Spleen (tissue), 11 donors: ENCODE measurements at regions not wholly inside any gene's neighbourhood (a gene's known extent, or its start where the extent isn't known, plus 50 kb on each side); places are given as distances from the start of the nearest gene placed in this dataset.

Source experiments
- DNase-seq: peaks from one replicate; pipeline ENCODE4 v3.0.0-alpha.2; 2020
- H3K27ac ChIP-seq, 8 donors: fragments of 200-600 bp; sonication (generic) in 7 of 8; 1 replicate in 4 of 8; 2 replicates in 4 of 8; pipeline versions ENCODE4 v1.5.0 to v1.8.0; 2016 to 2021; ENCODE audit warnings: inconsistent platforms in 4 of 8, mild to moderate bottlenecking in 4 of 8, moderate library complexity in 1 of 8
- H3K27me3 ChIP-seq, 7 donors: fragments of 200-600 bp; sonication (generic) in 6 of 7; replicated peaks in 1 of 7; 1 replicate in 4 of 7; 2 replicates in 3 of 7; pipeline versions ENCODE4 v1.5.0 to v1.8.0; 2016 to 2021; ENCODE audit warnings: inconsistent platforms in 3 of 7, mild to moderate bottlenecking in 1 of 7
- H3K36me3 ChIP-seq, 6 donors: fragments of 200-600 bp; sonication (generic) in 5 of 6; 1 replicate in 4 of 6; 2 replicates in 2 of 6; pipeline versions ENCODE4 v1.5.0 to v1.8.0; 2016 to 2021; ENCODE audit warnings: inconsistent platforms in 2 of 6
- H3K4me1 ChIP-seq, 6 donors: fragments of 200-600 bp; sonication (generic) in 5 of 6; 1 replicate in 3 of 6; 2 replicates in 3 of 6; pipeline versions ENCODE4 v1.5.0 to v1.8.0; 2016 to 2021; ENCODE audit warnings: inconsistent platforms in 3 of 6
- H3K4me3 ChIP-seq, 8 donors: fragments of 200-600 bp; sonication (generic) in 7 of 8; 1 replicate in 4 of 8; 2 replicates in 4 of 8; pipeline versions ENCODE4 v1.5.0 to v1.8.0; 2016 to 2021; ENCODE audit warnings: inconsistent platforms in 4 of 8, mild to moderate bottlenecking in 4 of 8, moderate library complexity in 2 of 8
- H3K9me3 ChIP-seq, 8 donors: fragments of 200-600 bp; sonication (generic) in 7 of 8; 1 replicate in 4 of 8; 2 replicates in 4 of 8; pipeline versions ENCODE4 v1.5.0 to v1.8.0; 2016 to 2021; ENCODE audit warnings: inconsistent platforms in 4 of 8
- CTCF ChIP-seq, 11 experiments: fragments of 200-600 bp in 7 of 11; fragments of 450-650 bp in 4 of 11; sonication (generic) in 4 of 11; IDR thresholded peaks in 8 of 11; conservative IDR thresholded peaks in 3 of 11; 1 replicate in 7 of 11; 2 replicates in 4 of 11; pipeline versions ENCODE4 v1.4.0 to v1.8.0; 2016 to 2021; ENCODE audit warnings: antibody characterized with exemption in 11 of 11, inconsistent platforms in 4 of 11, mild to moderate bottlenecking in 1 of 11
- POLR2A ChIP-seq, 3 donors: fragments of 450-650 bp; IDR thresholded peaks; one replicate each; pipeline ENCODE4 v1.5.1; 2017; ENCODE audit warnings: antibody characterized with exemption in 3 of 3, mild to moderate bottlenecking in 1 of 3
- POLR2AphosphoS5 ChIP-seq, 3 donors: sonication (generic); formaldehyde crosslinking; IDR thresholded peaks; one replicate each; pipeline ENCODE4 v1.5.1; 2017; ENCODE audit warnings: antibody characterized with exemption in 3 of 3
- WGBS, 5 donors: extraction: QIAGEN DNeasy Blood & Tissue Kit in 3 of 5; methylation state at CpG; one replicate each; pipeline versions ENCODE4 v1.1.5 to v1.1.7; 2013 to 2018; 5-methylcytosine and 5-hydroxymethylcytosine counted together
- intact Hi-C: fragments of 100-400 bp; cut with DNase I; formaldehyde crosslinking; loops from one replicate; pipeline ENCODE4 v1.15.0; 2023; ENCODE audit warnings: low total_unique reads
- donor health status: healthy with polysubstance abuse.
- donor health status: DM: no; HTN: no; CAD: no; lungs with moderate emphysema.
- donor health status: DM: no; HTN: no; CAD: no.
- donor health status: Bipolar disorder and iron deficiency.
- donor health status: healthy.
- donor health status: DM: no; HTN: no; CAD: no.
- donor health status: DM: yes; HTN: yes; CAD: no.

GRCh38 chrY:15349351-15349750, 825.0 kb downstream of the NLGN4Y start:
- intact Hi-C loops: no loop called here
- DNase-seq: no peak
- Histone ChIP-seq H3K27me3 (no peaks in the 10 kb centered on the region), H3K4me3 (no peak overlapping the region), H3K9me3 (no peaks in the 10 kb centered on the region), H3K4me1 (no peaks in the 10 kb centered on the region), H3K36me3 (no peaks in the 10 kb centered on the region), H3K27ac (no peak overlapping the region)
- TF ChIP-seq POLR2AphosphoS5 (IDR thresholded peaks at IDR 0.05) (no peak), POLR2A (IDR thresholded peaks at IDR 0.05) (no peak), CTCF (IDR thresholded peaks at IDR 0.05 in 8 of 11, conservative IDR thresholded peaks at IDR 0.05 in 3 of 11) (no peak)
- WGBS, 5 donors: 48 to 83% (median 49%) methylated on average over 1 to 2 of the region's 2 CpGs; no CpG with 5 or more reads in 2 of the 5 donors

- no peak overlapping the region for H3K27ac ChIP-seq
- no peaks in the 10 kb centered on the region for H3K36me3 ChIP-seq
- WGBS, 5 donors: 65 to 82% (median 71%) methylated on average over 3 of the region's 3 CpGs; no CpG with 5 or more reads in 2 of the 5 donors
- intact Hi-C loops: no loop called here
- no peaks in the 10 kb centered on the region for H3K27me3 ChIP-seq
- TF ChIP-seq POLR2A (IDR thresholded peaks at IDR 0.05) (no peak), POLR2AphosphoS5 (IDR thresholded peaks at IDR 0.05) (no peak), CTCF (IDR thresholded peaks at IDR 0.05 in 8 of 11, conservative IDR thresholded peaks at IDR 0.05 in 3 of 11) (no peak)
- H3K9me3 ChIP-seq: no peaks in the 10 kb centered on the region
- H3K4me3 ChIP-seq: no peak overlapping the region
- no peak for DNase-seq
- no peaks in the 10 kb centered on the region for H3K4me1 ChIP-seq
These were observed 831.0 kb downstream of the NLGN4Y start for GRCh38 chrY:15355321-15355720.

GRCh38 chrY:15360471-15360870, 836.1 kb downstream of the NLGN4Y start:
- no peaks in the 10 kb centered on the region for H3K9me3 ChIP-seq
- H3K36me3 ChIP-seq: no peaks in the 10 kb centered on the region
- H3K4me3 ChIP-seq: no peak overlapping the region
- no peaks in the 10 kb centered on the region for H3K4me1 ChIP-seq
- TF ChIP-seq CTCF (IDR thresholded peaks at IDR 0.05 in 8 of 11, conservative IDR thresholded peaks at IDR 0.05 in 3 of 11) (no peak), POLR2A (IDR thresholded peaks at IDR 0.05) (no peak)
- H3K27me3 ChIP-seq: no peaks in the 10 kb centered on the region
- no peak overlapping the region for H3K27ac ChIP-seq
- no peak for DNase-seq
- intact Hi-C loops: no loop called here

GRCh38 chrY:15364996-15365395, 840.7 kb downstream of the NLGN4Y start:
- DNase-seq: no peak
- intact Hi-C loops: no loop called here
- no peaks in the 10 kb centered on the region for H3K27me3 ChIP-seq
- no peaks in the 10 kb centered on the region for H3K9me3 ChIP-seq
- H3K4me1 ChIP-seq: no peaks in the 10 kb centered on the region
- H3K36me3 ChIP-seq: no peaks in the 10 kb centered on the region
- no peak for TF ChIP-seq POLR2A (IDR thresholded peaks at IDR 0.05)
- TF ChIP-seq POLR2AphosphoS5 (IDR thresholded peaks at IDR 0.05): no peak
- no peak for TF ChIP-seq CTCF (IDR thresholded peaks at IDR 0.05 in 8 of 11, conservative IDR thresholded peaks at IDR 0.05 in 3 of 11)
- H3K27ac ChIP-seq: no peak overlapping the region
- no peak overlapping the region for H3K4me3 ChIP-seq
- WGBS, 5 donors: 35 to 50% (median 45%) methylated on average over 4 of the region's 4 CpGs; no CpG with 5 or more reads in 2 of the 5 donors
